ENCODE measurements at regions not wholly inside any gene's neighbourhood (a gene's known extent, or its start where the extent isn't known, plus 50 kb on each side); places are given as distances from the start of the nearest gene placed in this dataset.

DNA sequence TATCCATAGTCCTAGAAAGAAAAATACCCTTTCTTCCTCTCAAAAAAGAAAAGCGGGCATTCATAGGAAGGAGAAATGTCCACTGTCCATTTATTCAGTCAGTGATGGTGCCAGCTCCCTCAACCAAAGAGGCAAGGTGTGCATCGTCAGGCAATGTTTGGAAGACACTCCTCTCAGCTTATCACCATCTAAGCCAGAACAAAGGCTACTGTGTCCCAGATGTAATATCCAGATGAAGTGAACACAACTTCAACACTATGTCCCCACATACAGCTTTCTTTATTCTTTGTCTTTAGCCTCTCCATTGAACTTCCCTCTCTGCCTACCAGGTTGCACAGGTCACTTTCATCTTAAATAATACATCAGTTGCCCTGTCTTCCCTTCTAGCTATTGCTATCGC, 131.4 kb upstream of the RNF32 start:
- TF ChIP-seq ZNF496 (CRISPR knock-in tag; IDR thresholded peaks at IDR 0.05; ENCODE audit: insufficient replicate concordance) (no peak), POLR2AphosphoS5 (IDR thresholded peaks at IDR 0.05; ENCODE audit: low read depth, low read length) (no peak), GABPB1 (CRISPR knock-in tag; IDR thresholded peaks at IDR 0.05) (no peak), ATM (IDR thresholded peaks at IDR 0.05; ENCODE audit: borderline replicate concordance) (no peak), SIN3B (IDR thresholded peaks at IDR 0.05; ENCODE audit: low read length) (no peak), SRSF9 (IDR thresholded peaks at IDR 0.05; ENCODE audit: borderline replicate concordance, insufficient read depth, low read depth, low read length, poor library complexity, severe bottlenecking) (no peak), MYNN (CRISPR knock-in tag; IDR thresholded peaks at IDR 0.05; ENCODE audit: low read depth) (no peak), CBX1 (IDR thresholded peaks at IDR 0.05; ENCODE audit: low read depth) (no peak)
- TF ChIP-seq, protein P1, sequence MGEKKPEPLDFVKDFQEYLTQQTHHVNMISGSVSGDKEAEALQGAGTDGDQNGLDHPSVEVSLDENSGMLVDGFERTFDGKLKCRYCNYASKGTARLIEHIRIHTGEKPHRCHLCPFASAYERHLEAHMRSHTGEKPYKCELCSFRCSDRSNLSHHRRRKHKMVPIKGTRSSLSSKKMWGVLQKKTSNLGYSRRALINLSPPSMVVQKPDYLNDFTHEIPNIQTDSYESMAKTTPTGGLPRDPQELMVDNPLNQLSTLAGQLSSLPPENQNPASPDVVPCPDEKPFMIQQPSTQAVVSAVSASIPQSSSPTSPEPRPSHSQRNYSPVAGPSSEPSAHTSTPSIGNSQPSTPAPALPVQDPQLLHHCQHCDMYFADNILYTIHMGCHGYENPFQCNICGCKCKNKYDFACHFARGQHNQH (CRISPR knock-in tag; IDR thresholded peaks at IDR 0.05), result no peak
- TF ChIP-seq, protein P2, sequence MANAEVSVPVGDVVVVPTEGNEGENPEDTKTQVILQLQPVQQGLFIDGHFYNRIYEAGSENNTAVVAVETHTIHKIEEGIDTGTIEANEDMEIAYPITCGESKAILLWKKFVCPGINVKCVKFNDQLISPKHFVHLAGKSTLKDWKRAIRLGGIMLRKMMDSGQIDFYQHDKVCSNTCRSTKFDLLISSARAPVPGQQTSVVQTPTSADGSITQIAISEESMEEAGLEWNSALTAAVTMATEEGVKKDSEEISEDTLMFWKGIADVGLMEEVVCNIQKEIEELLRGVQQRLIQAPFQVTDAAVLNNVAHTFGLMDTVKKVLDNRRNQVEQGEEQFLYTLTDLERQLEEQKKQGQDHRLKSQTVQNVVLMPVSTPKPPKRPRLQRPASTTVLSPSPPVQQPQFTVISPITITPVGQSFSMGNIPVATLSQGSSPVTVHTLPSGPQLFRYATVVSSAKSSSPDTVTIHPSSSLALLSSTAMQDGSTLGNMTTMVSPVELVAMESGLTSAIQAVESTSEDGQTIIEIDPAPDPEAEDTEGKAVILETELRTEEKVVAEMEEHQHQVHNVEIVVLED (CRISPR knock-in tag; IDR thresholded peaks at IDR 0.05; ENCODE audit: borderline replicate concordance), result no peak

All from HepG2 (cell line).